Parathyroid adenoma (tissue), 2 donors: ENCODE measurements at regions not wholly inside any gene's neighbourhood (a gene's known extent, or its start where the extent isn't known, plus 50 kb on each side); places are given as distances from the start of the nearest gene placed in this dataset.

ENCODE experiments used
- H2AFZ ChIP-seq: fragments of 300-600 bp; sonication (generic); one replicate; pipeline ENCODE4 v1.7.0; 2017; ENCODE audit warnings: antibody characterized with exemption, mild to moderate bottlenecking
- H3K27ac ChIP-seq: fragments of 300-600 bp; sonication (generic); one replicate; pipeline ENCODE4 v1.7.0; 2017
- H3K27me3 ChIP-seq: fragments of 300-600 bp; sonication (generic); one replicate; pipeline ENCODE4 v1.7.0; 2017; ENCODE audit warnings: low read length; ENCODE audit not compliant: control insufficient read depth, insufficient read depth
- H3K36me3 ChIP-seq: fragments of 300-600 bp; sonication (generic); one replicate; pipeline ENCODE4 v1.7.0; 2017; ENCODE audit warnings: low read length; ENCODE audit not compliant: control insufficient read depth, insufficient read depth
- H3K4me1 ChIP-seq: fragments of 300-600 bp; sonication (generic); one replicate; pipeline ENCODE4 v1.7.0; 2017; ENCODE audit warnings: control low read depth
- H3K4me2 ChIP-seq: fragments of 300-600 bp; sonication (generic); one replicate; pipeline ENCODE4 v1.7.0; 2017; ENCODE audit warnings: low read length
- H3K4me3 ChIP-seq: fragments of 300-600 bp; sonication (generic); one replicate; pipeline ENCODE4 v1.7.0; 2017; ENCODE audit warnings: low read depth, low read length
- H3K79me2 ChIP-seq: fragments of 300-600 bp; sonication (generic); one replicate; pipeline ENCODE4 v1.7.0; 2017; ENCODE audit warnings: control low read depth
- H3K9ac ChIP-seq: fragments of 300-600 bp; sonication (generic); one replicate; pipeline ENCODE4 v1.7.0; 2017; ENCODE audit warnings: mild to moderate bottlenecking
- H3K9me3 ChIP-seq: fragments of 300-600 bp; sonication (generic); one replicate; pipeline ENCODE4 v1.7.0; 2017; ENCODE audit warnings: low read length; ENCODE audit not compliant: control insufficient read depth
- CTCF ChIP-seq: fragments of 300-600 bp; sonication (generic); IDR thresholded peaks from one replicate; pipeline ENCODE4 v1.7.0; 2017; ENCODE audit warnings: antibody characterized with exemption, mild to moderate bottlenecking
- donor health status: primary hyperparathyroidism.

- Histone ChIP-seq H3K27ac (no peak overlapping the region), H3K27me3 (no peaks in the 10 kb centered on the region), H2AFZ (no peak overlapping the region), H3K9me3 (no peaks in the 10 kb centered on the region), H3K36me3 (no peaks in the 10 kb centered on the region), H3K4me2 (no peak overlapping the region), H3K4me3 (no peak overlapping the region), H3K4me1 (no peaks in the 10 kb centered on the region), H3K79me2 (no peaks in the 10 kb centered on the region), H3K9ac (no peak overlapping the region)
- no peak for TF ChIP-seq CTCF
These were observed 52.8 kb upstream of the GRM7 start for GRCh38 chr3:6807967-6808588.

GRCh38 chr3:6809349-6809748 is 51.6 kb upstream of the GRM7 start:
- Histone ChIP-seq H3K36me3 (no peaks in the 10 kb centered on the region), H3K79me2 (no peaks in the 10 kb centered on the region), H3K9me3 (no peaks in the 10 kb centered on the region), H3K4me1 (no peaks in the 10 kb centered on the region), H3K9ac (no peak overlapping the region), H3K4me2 (no peak overlapping the region), H2AFZ (no peak overlapping the region), H3K27me3 (no peaks in the 10 kb centered on the region), H3K4me3 (no peak overlapping the region), H3K27ac (no peak overlapping the region)
- TF ChIP-seq CTCF, result no peak
